ENCODE measurements at regions not wholly inside any gene's neighbourhood (a gene's known extent, or its start where the extent isn't known, plus 50 kb on each side); places are given as distances from the start of the nearest gene placed in this dataset.

GRCh38 chr12:129959889-129960288 lies 56.1 kb upstream of the TMEM132D start:
- Histone ChIP-seq H3K36me3 (ENCODE audit: insufficient read depth, low read length, poor library complexity, severe bottlenecking) (no peaks in the 10 kb centered on the region), H3K4me3 (ENCODE audit: low read depth, low read length, poor library complexity, severe bottlenecking) (no peak overlapping the region), H3K9me3 (ENCODE audit: low read depth, low read length, poor library complexity, severe bottlenecking) (no peaks in the 10 kb centered on the region), H3K27ac (ENCODE audit: low read depth, low read length, poor library complexity, severe bottlenecking) (no peak overlapping the region), H3K27me3 (replicated peaks; ENCODE audit: insufficient read depth, low read depth, low read length, poor library complexity) (peaks cover 4% of the 10 kb centered on the region), H3K4me1 (ENCODE audit: insufficient read depth, low read length, poor library complexity, severe bottlenecking) (no peaks in the 10 kb centered on the region)
- CTCF ChIA-PET: no interaction called here
- intact Hi-C loops (cut with micrococcal nuclease; ENCODE audit: unreplicated experiment): no loop called here
- POLR2A ChIA-PET (ENCODE audit: low non-redundant PET): no interaction called here
- no TSS peak for BruUV-seq (replicated peaks)
- TF ChIP-seq EZH2 (IDR thresholded peaks at IDR 0.05; ENCODE audit: borderline replicate concordance, low read depth, low read length, poor library complexity, severe bottlenecking): no peak
- no peak for TF ChIP-seq CTCF (conservative IDR thresholded peaks at IDR 0.05; ENCODE audit: low read depth, low read length)
- no peak for DNase-seq (ENCODE audit: low spot score)

GRCh38 chr12:129961091-129961490 lies 57.3 kb upstream of the TMEM132D start:
- POLR2A ChIA-PET (ENCODE audit: low non-redundant PET): no interaction called here
- BruUV-seq (replicated peaks): no TSS peak
- no peaks in the 10 kb centered on the region for H3K9me3 ChIP-seq (ENCODE audit: low read depth, low read length, poor library complexity, severe bottlenecking)
- intact Hi-C loops (cut with micrococcal nuclease; ENCODE audit: unreplicated experiment): no loop called here
- CTCF ChIA-PET: no interaction called here
- peaks cover 4% of the 10 kb centered on the region for H3K27me3 ChIP-seq (replicated peaks; ENCODE audit: insufficient read depth, low read depth, low read length, poor library complexity)
- no peak overlapping the region for H3K27ac ChIP-seq (ENCODE audit: low read depth, low read length, poor library complexity, severe bottlenecking)
- DNase-seq (ENCODE audit: low spot score): no peak
- no peak overlapping the region for H3K4me3 ChIP-seq (ENCODE audit: low read depth, low read length, poor library complexity, severe bottlenecking)
- TF ChIP-seq EZH2 (IDR thresholded peaks at IDR 0.05; ENCODE audit: borderline replicate concordance, low read depth, low read length, poor library complexity, severe bottlenecking) (no peak), CTCF (conservative IDR thresholded peaks at IDR 0.05; ENCODE audit: low read depth, low read length) (no peak)
- no peaks in the 10 kb centered on the region for H3K4me1 ChIP-seq (ENCODE audit: insufficient read depth, low read length, poor library complexity, severe bottlenecking)
- H3K36me3 ChIP-seq (ENCODE audit: insufficient read depth, low read length, poor library complexity, severe bottlenecking): no peaks in the 10 kb centered on the region

- no peak overlapping the region for H3K27ac ChIP-seq (ENCODE audit: low read depth, low read length, poor library complexity, severe bottlenecking)
- DNase-seq (ENCODE audit: low spot score): no peak
- no peak overlapping the region for H3K4me3 ChIP-seq (ENCODE audit: low read depth, low read length, poor library complexity, severe bottlenecking)
- TF ChIP-seq CTCF (conservative IDR thresholded peaks at IDR 0.05; ENCODE audit: low read depth, low read length) (no peak), EZH2 (IDR thresholded peaks at IDR 0.05; ENCODE audit: borderline replicate concordance, low read depth, low read length, poor library complexity, severe bottlenecking) (no peak)
- H3K36me3 ChIP-seq (ENCODE audit: insufficient read depth, low read length, poor library complexity, severe bottlenecking): no peaks in the 10 kb centered on the region
- CTCF ChIA-PET: no interaction called here
- no TSS peak for BruUV-seq (replicated peaks)
- H3K4me1 ChIP-seq (ENCODE audit: insufficient read depth, low read length, poor library complexity, severe bottlenecking): no peaks in the 10 kb centered on the region
- POLR2A ChIA-PET (ENCODE audit: low non-redundant PET): no interaction called here
- intact Hi-C loops (cut with micrococcal nuclease; ENCODE audit: unreplicated experiment): no loop called here
- no peaks in the 10 kb centered on the region for H3K9me3 ChIP-seq (ENCODE audit: low read depth, low read length, poor library complexity, severe bottlenecking)
- H3K27me3 ChIP-seq (replicated peaks; ENCODE audit: insufficient read depth, low read depth, low read length, poor library complexity): peaks cover 4% of the 10 kb centered on the region
These were observed 58.0 kb upstream of the TMEM132D start for GRCh38 chr12:129961856-129962255.

Data from A673 (cell line).